ENCODE measurements at regions not wholly inside any gene's neighbourhood (a gene's known extent, or its start where the extent isn't known, plus 50 kb on each side); places are given as distances from the start of the nearest gene placed in this dataset.

- Mint-ChIP-seq H3K4me3 (ENCODE audit: low read depth) (no peak overlapping the region), H3K4me1 (ENCODE audit: low read depth) (peaks cover 44% of the 10 kb centered on the region), H3K27ac (no peak overlapping the region), H3K27me3 (no peaks in the 10 kb centered on the region), H3K9me3 (ENCODE audit: low read depth) (peaks cover 24% of the 10 kb centered on the region), H3K36me3 (ENCODE audit: insufficient read depth) (peaks cover 9% of the 10 kb centered on the region)
- no peak for TF ChIP-seq CTCF (IDR thresholded peaks at IDR 0.05; ENCODE audit: unreplicated experiment)
- no peak for DNase-seq (ENCODE audit: low spot score, unreplicated experiment)
Measured at GRCh38 chr5:124606543-124606942, 139.9 kb downstream of the ZNF608 start.

GRCh38 chr5:124606093-124606492 is 140.3 kb downstream of the ZNF608 start:
- TF ChIP-seq CTCF (IDR thresholded peaks at IDR 0.05; ENCODE audit: unreplicated experiment), result no peak
- peaks cover 9% of the 10 kb centered on the region for H3K36me3 Mint-ChIP-seq (ENCODE audit: insufficient read depth)
- no peak overlapping the region for H3K4me3 Mint-ChIP-seq (ENCODE audit: low read depth)

GRCh38 chr5:124605541-124605940 is 140.9 kb downstream of the ZNF608 start:
- Mint-ChIP-seq H3K4me3 (ENCODE audit: low read depth) (no peak overlapping the region), H3K27me3 (no peaks in the 10 kb centered on the region), H3K9me3 (ENCODE audit: low read depth) (peaks cover 21% of the 10 kb centered on the region), H3K36me3 (ENCODE audit: insufficient read depth) (peaks cover 6% of the 10 kb centered on the region), H3K4me1 (ENCODE audit: low read depth) (peaks cover 45% of the 10 kb centered on the region), H3K27ac (peak overlapping the region; percentile 52)
- TF ChIP-seq CTCF (IDR thresholded peaks at IDR 0.05; ENCODE audit: unreplicated experiment), result no peak
- DNase-seq (ENCODE audit: low spot score, unreplicated experiment), result no peak

More at GRCh38 chr5:124606093-124606492, 140.3 kb downstream of the ZNF608 start:
- Mint-ChIP-seq H3K4me1 (ENCODE audit: low read depth) (peaks cover 44% of the 10 kb centered on the region), H3K9me3 (ENCODE audit: low read depth) (peaks cover 24% of the 10 kb centered on the region), H3K27ac (no peak overlapping the region), H3K27me3 (no peaks in the 10 kb centered on the region)
- no peak for DNase-seq (ENCODE audit: low spot score, unreplicated experiment)

- Mint-ChIP-seq H3K36me3 (ENCODE audit: insufficient read depth) (peaks cover 6% of the 10 kb centered on the region), H3K4me3 (ENCODE audit: low read depth) (no peak overlapping the region), H3K27ac (peak overlapping the region; percentile 52), H3K27me3 (no peaks in the 10 kb centered on the region), H3K4me1 (ENCODE audit: low read depth) (peaks cover 48% of the 10 kb centered on the region), H3K9me3 (ENCODE audit: low read depth) (peaks cover 15% of the 10 kb centered on the region)
- DNase-seq (ENCODE audit: low spot score, unreplicated experiment), result no peak
- TF ChIP-seq CTCF (IDR thresholded peaks at IDR 0.05; ENCODE audit: unreplicated experiment), result no peak
Measured at GRCh38 chr5:124604419-124604818, 142.0 kb downstream of the ZNF608 start.

- H3K9me3 Mint-ChIP-seq (ENCODE audit: low read depth), result peaks cover 7% of the 10 kb centered on the region
- no peak for TF ChIP-seq CTCF (IDR thresholded peaks at IDR 0.05; ENCODE audit: unreplicated experiment)
- H3K27me3 Mint-ChIP-seq, result no peaks in the 10 kb centered on the region
- H3K27ac Mint-ChIP-seq, result no peak overlapping the region
- peaks cover 3% of the 10 kb centered on the region for H3K36me3 Mint-ChIP-seq (ENCODE audit: insufficient read depth)
- peaks cover 43% of the 10 kb centered on the region for H3K4me1 Mint-ChIP-seq (ENCODE audit: low read depth)
- no peak for DNase-seq (ENCODE audit: low spot score, unreplicated experiment)
- no peak overlapping the region for H3K4me3 Mint-ChIP-seq (ENCODE audit: low read depth)
Measured at GRCh38 chr5:124602925-124603650, 143.4 kb downstream of the ZNF608 start.
